ENCODE measurements at regions not wholly inside any gene's neighbourhood (a gene's known extent, or its start where the extent isn't known, plus 50 kb on each side); places are given as distances from the start of the nearest gene placed in this dataset.

DNA sequence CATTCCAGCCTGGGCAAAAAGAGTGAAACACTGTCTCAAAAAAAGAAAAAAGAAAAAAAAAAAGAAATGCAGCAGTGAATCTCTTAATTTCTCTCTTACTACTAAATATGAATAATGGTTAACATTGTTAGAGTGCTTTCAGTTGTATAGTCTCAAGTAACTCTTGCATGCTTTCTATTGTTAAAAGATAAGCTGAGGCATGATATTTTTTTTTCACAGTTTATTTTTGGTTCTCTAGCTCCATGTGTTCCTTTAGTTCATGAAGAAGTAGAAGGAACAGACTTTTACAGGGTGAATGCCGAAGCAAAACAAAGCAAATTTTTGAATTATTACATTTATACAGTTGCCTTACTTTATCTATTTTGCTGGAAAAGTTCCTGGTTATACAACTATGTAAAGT, 1180.9 kb downstream of the OTOL1 start:
- no peak for TF ChIP-seq POLR2A (IDR thresholded peaks at IDR 0.05)
- no peak for TF ChIP-seq CTCF (IDR thresholded peaks at IDR 0.05)

Data from tibial nerve (tissue), 3 donors.